ENCODE measurements at regions not wholly inside any gene's neighbourhood (a gene's known extent, or its start where the extent isn't known, plus 50 kb on each side); places are given as distances from the start of the nearest gene placed in this dataset.

DNA sequence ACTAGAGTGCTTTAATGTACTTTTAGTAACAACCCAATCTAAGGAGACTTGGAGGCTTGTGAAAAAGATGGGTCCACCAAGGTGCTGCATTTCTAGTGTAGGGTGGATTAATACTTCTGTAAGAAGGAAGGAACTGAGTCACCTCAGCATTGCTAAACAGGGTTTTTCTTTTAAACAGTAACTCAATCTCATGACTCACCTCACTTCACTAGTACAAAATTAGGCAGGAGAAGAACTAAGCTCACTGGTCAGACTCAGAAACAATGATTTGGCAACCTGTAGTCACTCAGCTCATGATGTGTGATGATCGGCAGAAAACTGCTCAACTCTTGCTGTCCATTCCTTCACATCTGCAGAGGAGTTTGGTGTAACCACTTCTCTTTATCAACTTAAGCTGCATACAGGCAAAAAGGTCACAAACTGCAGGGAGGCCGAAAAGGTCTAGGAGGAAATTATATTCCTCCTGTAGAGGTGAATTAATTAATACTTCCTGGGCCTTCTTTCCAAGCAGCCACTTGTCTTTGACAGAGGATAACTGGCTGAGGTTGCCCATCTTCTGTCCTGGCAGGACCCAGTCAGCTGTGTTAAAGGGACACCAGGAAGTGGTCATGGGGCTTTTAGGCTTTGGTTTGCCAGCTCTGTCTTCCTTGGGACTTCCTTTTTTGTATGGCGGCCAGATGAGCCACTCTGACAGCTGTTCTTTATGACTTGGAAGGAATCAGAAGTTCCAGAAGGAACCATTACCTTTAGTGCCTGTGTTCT lies 466.9 kb downstream of the FUT8 start:
- no peaks in the 10 kb centered on the region for H3K9me3 Mint-ChIP-seq
- no peaks in the 10 kb centered on the region for H3K27me3 Mint-ChIP-seq (ENCODE audit: insufficient read depth)
- TF ChIP-seq, protein P1, sequence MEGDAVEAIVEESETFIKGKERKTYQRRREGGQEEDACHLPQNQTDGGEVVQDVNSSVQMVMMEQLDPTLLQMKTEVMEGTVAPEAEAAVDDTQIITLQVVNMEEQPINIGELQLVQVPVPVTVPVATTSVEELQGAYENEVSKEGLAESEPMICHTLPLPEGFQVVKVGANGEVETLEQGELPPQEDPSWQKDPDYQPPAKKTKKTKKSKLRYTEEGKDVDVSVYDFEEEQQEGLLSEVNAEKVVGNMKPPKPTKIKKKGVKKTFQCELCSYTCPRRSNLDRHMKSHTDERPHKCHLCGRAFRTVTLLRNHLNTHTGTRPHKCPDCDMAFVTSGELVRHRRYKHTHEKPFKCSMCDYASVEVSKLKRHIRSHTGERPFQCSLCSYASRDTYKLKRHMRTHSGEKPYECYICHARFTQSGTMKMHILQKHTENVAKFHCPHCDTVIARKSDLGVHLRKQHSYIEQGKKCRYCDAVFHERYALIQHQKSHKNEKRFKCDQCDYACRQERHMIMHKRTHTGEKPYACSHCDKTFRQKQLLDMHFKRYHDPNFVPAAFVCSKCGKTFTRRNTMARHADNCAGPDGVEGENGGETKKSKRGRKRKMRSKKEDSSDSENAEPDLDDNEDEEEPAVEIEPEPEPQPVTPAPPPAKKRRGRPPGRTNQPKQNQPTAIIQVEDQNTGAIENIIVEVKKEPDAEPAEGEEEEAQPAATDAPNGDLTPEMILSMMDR (IDR thresholded peaks at IDR 0.05): no peak
- H3K4me1 Mint-ChIP-seq (ENCODE audit: low read depth): peaks cover 12% of the 10 kb centered on the region
- peak; percentile 23 for DNase-seq
- H3K36me3 Mint-ChIP-seq (ENCODE audit: low read depth): no peaks in the 10 kb centered on the region
- H3K4me3 Mint-ChIP-seq: no peak overlapping the region
- no peak overlapping the region for H3K27ac Mint-ChIP-seq

- no peak for DNase-seq
- Mint-ChIP-seq H3K27me3 (ENCODE audit: insufficient read depth) (no peaks in the 10 kb centered on the region), H3K9me3 (no peaks in the 10 kb centered on the region), H3K27ac (no peak overlapping the region), H3K36me3 (ENCODE audit: low read depth) (no peaks in the 10 kb centered on the region), H3K4me1 (ENCODE audit: low read depth) (peaks cover 12% of the 10 kb centered on the region), H3K4me3 (no peak overlapping the region)
- TF ChIP-seq, protein P1 (IDR thresholded peaks at IDR 0.05): no peak
These were observed 468.0 kb downstream of the FUT8 start for GRCh38 chr14:65880507-65880906.

GRCh38 chr14:65881642-65882041 lies 469.1 kb downstream of the FUT8 start:
- no peaks in the 10 kb centered on the region for H3K27me3 Mint-ChIP-seq (ENCODE audit: insufficient read depth)
- no peak overlapping the region for H3K4me3 Mint-ChIP-seq
- H3K4me1 Mint-ChIP-seq (ENCODE audit: low read depth): peaks cover 12% of the 10 kb centered on the region
- H3K27ac Mint-ChIP-seq: no peak overlapping the region
- no peaks in the 10 kb centered on the region for H3K9me3 Mint-ChIP-seq
- TF ChIP-seq, protein P1 (IDR thresholded peaks at IDR 0.05): no peak
- no peak for DNase-seq
- no peaks in the 10 kb centered on the region for H3K36me3 Mint-ChIP-seq (ENCODE audit: low read depth)

- Mint-ChIP-seq H3K4me3 (no peak overlapping the region), H3K9me3 (no peaks in the 10 kb centered on the region), H3K27ac (no peak overlapping the region), H3K36me3 (ENCODE audit: low read depth) (no peaks in the 10 kb centered on the region), H3K27me3 (ENCODE audit: insufficient read depth) (no peaks in the 10 kb centered on the region; the same call in 1 of the 2 replicates), H3K4me1 (ENCODE audit: low read depth) (no peaks in the 10 kb centered on the region)
- TF ChIP-seq, protein P1 (IDR thresholded peaks at IDR 0.05): no peak
- DNase-seq: no peak
These were observed 476.1 kb downstream of the FUT8 start for GRCh38 chr14:65888677-65889076.

- Mint-ChIP-seq H3K4me1 (ENCODE audit: low read depth) (no peaks in the 10 kb centered on the region), H3K36me3 (ENCODE audit: low read depth) (no peaks in the 10 kb centered on the region), H3K27ac (no peak overlapping the region), H3K4me3 (no peak overlapping the region), H3K27me3 (ENCODE audit: insufficient read depth) (no peaks in the 10 kb centered on the region; the same call in 1 of the 2 replicates), H3K9me3 (no peaks in the 10 kb centered on the region)
- TF ChIP-seq, protein P1 (IDR thresholded peaks at IDR 0.05): no peak
- DNase-seq: no peak
These were observed 479.8 kb downstream of the FUT8 start for GRCh38 chr14:65892315-65892714.
